Fibroblast of lung (primary cell): ENCODE measurements at regions not wholly inside any gene's neighbourhood (a gene's known extent, or its start where the extent isn't known, plus 50 kb on each side); places are given as distances from the start of the nearest gene placed in this dataset.

Source experiments
- DNase-seq, 2 donors: peaks; one replicate each; pipeline versions ENCODE4 v3.0.0 to v3.0.0-alpha.2; 2010; ENCODE audit warnings: low read depth in 2 of 2
- H2AFZ ChIP-seq: 2 replicates; pipeline ENCODE4 v1.5.1; 2012; ENCODE audit warnings: low read length, control low read depth, inconsistent platforms
- H3K27ac ChIP-seq: 2 replicates; pipeline ENCODE4 v1.5.1; 2011; ENCODE audit warnings: low read length, control low read depth; ENCODE audit not compliant: insufficient read depth
- H3K27me3 ChIP-seq: 2 replicates; pipeline ENCODE4 v1.5.1; 2011; ENCODE audit warnings: mild to moderate bottlenecking, low read length; ENCODE audit not compliant: control insufficient read depth, insufficient read depth
- H3K36me3 ChIP-seq: 2 replicates; pipeline ENCODE4 v1.5.1; 2011; ENCODE audit warnings: low read length; ENCODE audit not compliant: control insufficient read depth, insufficient read depth
- H3K4me1 ChIP-seq: 2 replicates; pipeline ENCODE4 v1.5.1; 2011; ENCODE audit warnings: low read length; ENCODE audit not compliant: control insufficient read depth, insufficient read depth; ENCODE audit errors: extremely low read depth
- H3K4me2 ChIP-seq: 2 replicates; pipeline ENCODE4 v1.5.1; 2011; ENCODE audit warnings: low read length, control low read depth; ENCODE audit not compliant: insufficient read depth; ENCODE audit errors: extremely low read depth
- H3K4me3 ChIP-seq, 4 experiments: fragments of 200-600 bp in 1 of 4; sonication (generic) in 1 of 4; replicated peaks in 1 of 4; 2 replicates each; pipeline ENCODE4 v1.5.1; 2011 to 2016; ENCODE audit warnings: low read length in 4 of 4, low read depth in 3 of 4, mild to moderate bottlenecking in 3 of 4, control low read depth in 2 of 4, inconsistent platforms in 1 of 4, mixed read lengths in 1 of 4; ENCODE audit not compliant: insufficient read depth in 1 of 4; ENCODE audit errors: control extremely low read depth in 1 of 4
- H3K79me2 ChIP-seq: 2 replicates; pipeline ENCODE4 v1.5.1; 2012; ENCODE audit warnings: mild to moderate bottlenecking, low read length, inconsistent platforms; ENCODE audit not compliant: control insufficient read depth, insufficient read depth
- H3K9ac ChIP-seq: 2 replicates; pipeline ENCODE4 v1.5.1; 2011; ENCODE audit warnings: mild to moderate bottlenecking, low read length, control low read depth; ENCODE audit not compliant: insufficient read depth
- H3K9me3 ChIP-seq: 2 replicates; pipeline ENCODE4 v1.5.1; 2012; ENCODE audit warnings: low read depth, low read length; ENCODE audit not compliant: control insufficient read depth, insufficient read depth
- H4K20me1 ChIP-seq: 2 replicates; pipeline ENCODE4 v1.5.1; 2011; ENCODE audit warnings: low read length; ENCODE audit not compliant: control insufficient read depth, insufficient read depth; ENCODE audit errors: extremely low read depth
- CTCF ChIP-seq, 2 donors: IDR thresholded peaks in 1 of 2; conservative IDR thresholded peaks in 1 of 2; 1 replicate in 1 of 2; 2 replicates in 1 of 2; pipeline ENCODE4 v1.5.1; 2011 to 2012; ENCODE audit warnings: low read length in 2 of 2, control low read depth in 1 of 2, inconsistent platforms in 1 of 2, low read depth in 1 of 2, mild to moderate bottlenecking in 1 of 2
- EZH2 ChIP-seq: IDR thresholded peaks from 2 replicates; pipeline ENCODE4 v1.5.1; 2012; ENCODE audit warnings: low read length, control low read depth, mild to moderate bottlenecking; ENCODE audit errors: missing control alignments

- TF ChIP-seq CTCF (conservative IDR thresholded peaks at IDR 0.05 in 1 of 2, IDR thresholded peaks at IDR 0.05 in 1 of 2; ENCODE audit: low read depth in 1 of 2, low read length in 2 of 2) (no peak), EZH2 (no peak)
- peak in 1 of 2 donors; percentile 24 for DNase-seq
- no peak overlapping the region for H3K4me2 ChIP-seq
- no peaks in the 10 kb centered on the region for H4K20me1 ChIP-seq
- H3K79me2 ChIP-seq: no peaks in the 10 kb centered on the region
- H3K9ac ChIP-seq: no peak overlapping the region
- H3K9me3 ChIP-seq: no peaks in the 10 kb centered on the region
- H3K36me3 ChIP-seq: no peaks in the 10 kb centered on the region
- H2AFZ ChIP-seq: no peak overlapping the region
- peaks cover 2% of the 10 kb centered on the region for H3K27me3 ChIP-seq
- no peak overlapping the region for H3K4me3 ChIP-seq
- H3K4me1 ChIP-seq: no peaks in the 10 kb centered on the region
- no peak overlapping the region for H3K27ac ChIP-seq
Measured at GRCh38 chr7:43004082-43004481, 71.9 kb downstream of the MRPL32 start.

- no peak overlapping the region for H3K27ac ChIP-seq
- H3K9ac ChIP-seq: no peak overlapping the region
- no peaks in the 10 kb centered on the region for H3K4me1 ChIP-seq
- H3K79me2 ChIP-seq: no peaks in the 10 kb centered on the region
- no peak for TF ChIP-seq EZH2
- H3K9me3 ChIP-seq: no peaks in the 10 kb centered on the region
- no peak for DNase-seq
- no peaks in the 10 kb centered on the region for H3K36me3 ChIP-seq
- no peaks in the 10 kb centered on the region for H4K20me1 ChIP-seq
- H3K4me2 ChIP-seq: no peak overlapping the region
- no peaks in the 10 kb centered on the region for H3K27me3 ChIP-seq
- no peak overlapping the region for H2AFZ ChIP-seq
- H3K4me3 ChIP-seq: no peak overlapping the region
Measured at GRCh38 chr7:43006008-43006407, 73.8 kb downstream of the MRPL32 start.

GRCh38 chr7:43010061-43010460, 77.9 kb downstream of the MRPL32 start:
- peaks cover 3% of the 10 kb centered on the region for H3K27me3 ChIP-seq
- DNase-seq: no peak

More at GRCh38 chr7:43010061-43010460, 77.9 kb downstream of the MRPL32 start:
- TF ChIP-seq EZH2 (no peak), CTCF (conservative IDR thresholded peaks at IDR 0.05 in 1 of 2, IDR thresholded peaks at IDR 0.05 in 1 of 2; ENCODE audit: low read depth in 1 of 2, low read length in 2 of 2) (no peak)
- H2AFZ ChIP-seq: no peak overlapping the region
- H3K9me3 ChIP-seq: no peaks in the 10 kb centered on the region
- no peak overlapping the region for H3K4me3 ChIP-seq
- no peak overlapping the region for H3K9ac ChIP-seq
- H3K79me2 ChIP-seq: no peaks in the 10 kb centered on the region
- H4K20me1 ChIP-seq: no peaks in the 10 kb centered on the region
- no peaks in the 10 kb centered on the region for H3K4me1 ChIP-seq
- no peak overlapping the region for H3K4me2 ChIP-seq
- no peak overlapping the region for H3K27ac ChIP-seq
- H3K36me3 ChIP-seq: no peaks in the 10 kb centered on the region
